Body of pancreas (tissue), 4 donors: ENCODE measurements at regions not wholly inside any gene's neighbourhood (a gene's known extent, or its start where the extent isn't known, plus 50 kb on each side); places are given as distances from the start of the nearest gene placed in this dataset.

Experiments
- CTCF ChIP-seq, 7 experiments: fragments of 450-650 bp in 4 of 7; fragments of 200-600 bp in 3 of 7; sonication (generic) in 3 of 7; IDR thresholded peaks; one replicate each; pipeline ENCODE4 v1.5.1; 2016 to 2019; ENCODE audit warnings: antibody characterized with exemption in 7 of 7
- POLR2A ChIP-seq, 3 donors: fragments of 450-650 bp; IDR thresholded peaks; one replicate each; pipeline ENCODE4 v1.6.1; 2016; ENCODE audit warnings: antibody characterized with exemption in 3 of 3, mild to moderate bottlenecking in 2 of 3

DNA sequence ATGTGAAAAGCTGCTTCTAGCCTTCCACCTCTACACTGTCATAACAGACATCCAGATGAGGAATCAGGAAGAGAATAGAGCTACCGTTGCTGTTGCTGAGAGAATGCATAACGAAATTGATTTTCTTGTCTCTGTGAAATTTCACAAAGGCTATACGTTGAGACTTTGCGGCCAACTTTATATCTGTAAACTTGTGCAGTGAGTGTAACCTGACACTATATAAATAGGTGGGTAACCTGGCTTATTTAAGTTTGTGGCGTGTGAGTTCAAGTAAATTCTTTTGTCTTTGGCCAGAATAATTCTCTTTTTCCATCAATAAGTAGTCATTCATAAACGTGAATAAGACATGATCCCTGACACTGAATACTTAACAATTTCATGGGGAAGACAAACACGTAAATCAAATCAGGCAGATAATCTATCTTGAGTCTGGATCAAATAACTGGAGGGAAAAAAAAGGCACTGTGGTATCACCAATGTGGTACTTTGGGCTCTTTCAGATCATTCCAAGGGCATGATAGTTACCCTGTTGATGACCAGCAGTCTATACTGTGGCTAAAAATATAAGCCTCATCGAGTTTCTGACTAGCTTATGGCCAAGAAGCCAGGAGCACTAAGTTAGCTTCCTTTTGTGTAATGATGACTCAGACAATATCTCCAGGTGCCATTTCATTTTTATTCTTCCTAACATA lies 98.2 kb upstream of the RASA1 start:
- no peak for TF ChIP-seq CTCF (IDR thresholded peaks at IDR 0.05)
- no peak for TF ChIP-seq POLR2A (IDR thresholded peaks at IDR 0.05)
